ENCODE measurements at regions not wholly inside any gene's neighbourhood (a gene's known extent, or its start where the extent isn't known, plus 50 kb on each side); places are given as distances from the start of the nearest gene placed in this dataset.

GRCh38 chr18:51654488-51655326 lies 457.2 kb upstream of the MEX3C start:
- Histone ChIP-seq H3K36me3 (ENCODE audit: insufficient read depth, low read length) (no peaks in the 10 kb centered on the region), H3K27me3 (ENCODE audit: insufficient read depth, low read length, poor library complexity) (no peaks in the 10 kb centered on the region), H3K79me2 (ENCODE audit: insufficient read depth, low read length) (no peaks in the 10 kb centered on the region), H3K4me2 (ENCODE audit: insufficient read depth, low read length) (no peak overlapping the region), H3K9ac (ENCODE audit: low read depth, low read length) (no peak overlapping the region), H3K4me3 (ENCODE audit: low read depth in 1 of 2, low read length in 2 of 2) (no peak overlapping the region), H3K9me3 (ENCODE audit: insufficient read depth, low read length, severe bottlenecking) (no peaks in the 10 kb centered on the region), H4K20me1 (ENCODE audit: insufficient read depth, low read length) (no peaks in the 10 kb centered on the region), H3K27ac (ENCODE audit: low read length) (no peak overlapping the region), H2AFZ (ENCODE audit: low read depth, low read length) (no peak overlapping the region), H3K4me1 (ENCODE audit: insufficient read depth, low read length) (no peaks in the 10 kb centered on the region)
- ATAC-seq (ENCODE audit: insufficient read depth, low read depth) = no peak
- DNase-seq = no peak
- TF ChIP-seq EZH2 (IDR thresholded peaks at IDR 0.05; ENCODE audit: borderline replicate concordance, low read depth, low read length, severe bottlenecking) = no peak

GRCh38 chr18:51655327-51655698 lies 457.8 kb upstream of the MEX3C start:
- Histone ChIP-seq H4K20me1 (ENCODE audit: insufficient read depth, low read length) (no peaks in the 10 kb centered on the region), H2AFZ (ENCODE audit: low read depth, low read length) (no peak overlapping the region), H3K9ac (ENCODE audit: low read depth, low read length) (no peak overlapping the region), H3K27me3 (ENCODE audit: insufficient read depth, low read length, poor library complexity) (no peaks in the 10 kb centered on the region), H3K79me2 (ENCODE audit: insufficient read depth, low read length) (no peaks in the 10 kb centered on the region), H3K36me3 (ENCODE audit: insufficient read depth, low read length) (no peaks in the 10 kb centered on the region), H3K4me2 (ENCODE audit: insufficient read depth, low read length) (no peak overlapping the region), H3K9me3 (ENCODE audit: insufficient read depth, low read length, severe bottlenecking) (no peaks in the 10 kb centered on the region), H3K4me3 (ENCODE audit: low read depth in 1 of 2, low read length in 2 of 2) (no peak overlapping the region), H3K27ac (ENCODE audit: low read length) (no peak overlapping the region), H3K4me1 (ENCODE audit: insufficient read depth, low read length) (no peaks in the 10 kb centered on the region)
- no peak for ATAC-seq (ENCODE audit: insufficient read depth, low read depth)
- TF ChIP-seq EZH2 (IDR thresholded peaks at IDR 0.05; ENCODE audit: borderline replicate concordance, low read depth, low read length, severe bottlenecking) (no peak), CTCF (IDR thresholded peaks at IDR 0.05; ENCODE audit: borderline replicate concordance, extremely low read depth, low read length, poor library complexity, severe bottlenecking) (no peak)
- DNase-seq = no peak

GRCh38 chr18:51656249-51656648 lies 458.8 kb upstream of the MEX3C start:
- TF ChIP-seq EZH2 (IDR thresholded peaks at IDR 0.05; ENCODE audit: borderline replicate concordance, low read depth, low read length, severe bottlenecking) = no peak
- TF ChIP-seq CTCF (IDR thresholded peaks at IDR 0.05; ENCODE audit: borderline replicate concordance, extremely low read depth, low read length, poor library complexity, severe bottlenecking) = no peak
- no peak overlapping the region for H3K4me2 ChIP-seq (ENCODE audit: insufficient read depth, low read length)

GRCh38 chr18:51658436-51658835 lies 461.0 kb upstream of the MEX3C start:
- Histone ChIP-seq H3K9ac (ENCODE audit: low read depth, low read length) (no peak overlapping the region), H3K36me3 (ENCODE audit: insufficient read depth, low read length) (no peaks in the 10 kb centered on the region), H4K20me1 (ENCODE audit: insufficient read depth, low read length) (no peaks in the 10 kb centered on the region), H3K4me1 (ENCODE audit: insufficient read depth, low read length) (no peaks in the 10 kb centered on the region), H3K4me3 (ENCODE audit: low read depth in 1 of 2, low read length in 2 of 2) (no peak overlapping the region), H3K9me3 (ENCODE audit: insufficient read depth, low read length, severe bottlenecking) (no peaks in the 10 kb centered on the region), H3K27ac (ENCODE audit: low read length) (no peak overlapping the region), H2AFZ (ENCODE audit: low read depth, low read length) (no peak overlapping the region), H3K27me3 (ENCODE audit: insufficient read depth, low read length, poor library complexity) (no peaks in the 10 kb centered on the region), H3K79me2 (ENCODE audit: insufficient read depth, low read length) (no peaks in the 10 kb centered on the region), H3K4me2 (ENCODE audit: insufficient read depth, low read length) (no peak overlapping the region)
- ATAC-seq (ENCODE audit: insufficient read depth, low read depth) (no peak), DNase-seq (no peak)
- TF ChIP-seq CTCF (IDR thresholded peaks at IDR 0.05; ENCODE audit: borderline replicate concordance, extremely low read depth, low read length, poor library complexity, severe bottlenecking) (no peak), EZH2 (IDR thresholded peaks at IDR 0.05; ENCODE audit: borderline replicate concordance, low read depth, low read length, severe bottlenecking) (no peak)

More at GRCh38 chr18:51656249-51656648, 458.8 kb upstream of the MEX3C start:
- ATAC-seq (ENCODE audit: insufficient read depth, low read depth) (no peak), DNase-seq (no peak)
- no peaks in the 10 kb centered on the region for H3K4me1 ChIP-seq (ENCODE audit: insufficient read depth, low read length)
- H3K27ac ChIP-seq (ENCODE audit: low read length) = no peak overlapping the region
- H3K36me3 ChIP-seq (ENCODE audit: insufficient read depth, low read length) = no peaks in the 10 kb centered on the region
- H3K4me3 ChIP-seq (ENCODE audit: low read depth in 1 of 2, low read length in 2 of 2) = no peak overlapping the region
- H3K9me3 ChIP-seq (ENCODE audit: insufficient read depth, low read length, severe bottlenecking) = no peaks in the 10 kb centered on the region
- H3K79me2 ChIP-seq (ENCODE audit: insufficient read depth, low read length) = no peaks in the 10 kb centered on the region
- H2AFZ ChIP-seq (ENCODE audit: low read depth, low read length) = no peak overlapping the region
- H4K20me1 ChIP-seq (ENCODE audit: insufficient read depth, low read length) = no peaks in the 10 kb centered on the region
- no peak overlapping the region for H3K9ac ChIP-seq (ENCODE audit: low read depth, low read length)
- H3K27me3 ChIP-seq (ENCODE audit: insufficient read depth, low read length, poor library complexity) = no peaks in the 10 kb centered on the region
